ENCODE measurements at regions not wholly inside any gene's neighbourhood (a gene's known extent, or its start where the extent isn't known, plus 50 kb on each side); places are given as distances from the start of the nearest gene placed in this dataset.

GRCh38 chr16:66294507-66294906, 72.0 kb upstream of the CDH5 start:
- TF ChIP-seq, protein P1, sequence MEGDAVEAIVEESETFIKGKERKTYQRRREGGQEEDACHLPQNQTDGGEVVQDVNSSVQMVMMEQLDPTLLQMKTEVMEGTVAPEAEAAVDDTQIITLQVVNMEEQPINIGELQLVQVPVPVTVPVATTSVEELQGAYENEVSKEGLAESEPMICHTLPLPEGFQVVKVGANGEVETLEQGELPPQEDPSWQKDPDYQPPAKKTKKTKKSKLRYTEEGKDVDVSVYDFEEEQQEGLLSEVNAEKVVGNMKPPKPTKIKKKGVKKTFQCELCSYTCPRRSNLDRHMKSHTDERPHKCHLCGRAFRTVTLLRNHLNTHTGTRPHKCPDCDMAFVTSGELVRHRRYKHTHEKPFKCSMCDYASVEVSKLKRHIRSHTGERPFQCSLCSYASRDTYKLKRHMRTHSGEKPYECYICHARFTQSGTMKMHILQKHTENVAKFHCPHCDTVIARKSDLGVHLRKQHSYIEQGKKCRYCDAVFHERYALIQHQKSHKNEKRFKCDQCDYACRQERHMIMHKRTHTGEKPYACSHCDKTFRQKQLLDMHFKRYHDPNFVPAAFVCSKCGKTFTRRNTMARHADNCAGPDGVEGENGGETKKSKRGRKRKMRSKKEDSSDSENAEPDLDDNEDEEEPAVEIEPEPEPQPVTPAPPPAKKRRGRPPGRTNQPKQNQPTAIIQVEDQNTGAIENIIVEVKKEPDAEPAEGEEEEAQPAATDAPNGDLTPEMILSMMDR (IDR thresholded peaks at IDR 0.05 in 2 of 3, conservative IDR thresholded peaks at IDR 0.05 in 1 of 3; ENCODE audit: borderline replicate concordance in 1 of 3, insufficient read depth in 1 of 3, low read depth in 2 of 3, low read length in 2 of 3), result no peak
- TF ChIP-seq ELF1 (IDR thresholded peaks at IDR 0.05; ENCODE audit: borderline replicate concordance, low read depth) (no peak), POLR2AphosphoS5 (IDR thresholded peaks at IDR 0.05; ENCODE audit: low read depth, low read length) (no peak), EZH2phosphoT487 (IDR thresholded peaks at IDR 0.05; ENCODE audit: borderline replicate concordance) (no peak)
- TF ChIP-seq, protein P2, sequence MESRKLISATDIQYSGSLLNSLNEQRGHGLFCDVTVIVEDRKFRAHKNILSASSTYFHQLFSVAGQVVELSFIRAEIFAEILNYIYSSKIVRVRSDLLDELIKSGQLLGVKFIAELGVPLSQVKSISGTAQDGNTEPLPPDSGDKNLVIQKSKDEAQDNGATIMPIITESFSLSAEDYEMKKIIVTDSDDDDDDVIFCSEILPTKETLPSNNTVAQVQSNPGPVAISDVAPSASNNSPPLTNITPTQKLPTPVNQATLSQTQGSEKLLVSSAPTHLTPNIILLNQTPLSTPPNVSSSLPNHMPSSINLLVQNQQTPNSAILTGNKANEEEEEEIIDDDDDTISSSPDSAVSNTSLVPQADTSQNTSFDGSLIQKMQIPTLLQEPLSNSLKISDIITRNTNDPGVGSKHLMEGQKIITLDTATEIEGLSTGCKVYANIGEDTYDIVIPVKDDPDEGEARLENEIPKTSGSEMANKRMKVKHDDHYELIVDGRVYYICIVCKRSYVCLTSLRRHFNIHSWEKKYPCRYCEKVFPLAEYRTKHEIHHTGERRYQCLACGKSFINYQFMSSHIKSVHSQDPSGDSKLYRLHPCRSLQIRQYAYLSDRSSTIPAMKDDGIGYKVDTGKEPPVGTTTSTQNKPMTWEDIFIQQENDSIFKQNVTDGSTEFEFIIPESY (IDR thresholded peaks at IDR 0.05; ENCODE audit: extremely low read depth, insufficient replicate concordance, low read length), result no peak
